ENCODE measurements at regions not wholly inside any gene's neighbourhood (a gene's known extent, or its start where the extent isn't known, plus 50 kb on each side); places are given as distances from the start of the nearest gene placed in this dataset.

DNA sequence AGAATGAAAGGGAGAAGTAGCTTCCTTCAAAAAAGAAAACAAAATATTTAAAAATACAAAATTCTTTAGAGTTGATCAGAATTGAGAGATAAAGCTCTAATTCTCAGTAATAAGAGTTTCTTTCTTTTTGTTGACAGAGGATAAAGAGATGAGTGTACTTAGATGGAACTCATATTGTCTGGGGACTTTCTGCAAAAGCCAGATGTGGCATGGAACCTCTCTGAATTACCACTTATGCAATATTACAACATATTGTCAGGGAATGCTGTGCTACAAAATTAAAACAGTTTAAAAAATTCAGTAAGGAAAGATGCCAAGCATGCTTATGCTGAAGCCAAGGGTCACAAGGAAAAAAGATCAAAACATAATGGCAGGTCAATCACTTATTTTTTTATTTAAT is 386.6 kb upstream of the LRATD1 start:
- ATAC-seq = no peak
- H3K9me3 Mint-ChIP-seq = peaks cover 10% of the 10 kb centered on the region
- no peaks in the 10 kb centered on the region for H3K27me3 Mint-ChIP-seq
- H3K27ac Mint-ChIP-seq = no peak overlapping the region
- H3K4me1 Mint-ChIP-seq = no peaks in the 10 kb centered on the region
- no peak overlapping the region for H3K4me3 Mint-ChIP-seq
- no peaks in the 10 kb centered on the region for H3K36me3 Mint-ChIP-seq

GRCh38 chr2:14255135-14255820 is 377.2 kb upstream of the LRATD1 start:
- Mint-ChIP-seq H3K4me3 (no peak overlapping the region), H3K9me3 (peaks cover 7% of the 10 kb centered on the region), H3K4me1 (no peaks in the 10 kb centered on the region), H3K27me3 (no peaks in the 10 kb centered on the region), H3K36me3 (no peaks in the 10 kb centered on the region), H3K27ac (no peak overlapping the region)
- ATAC-seq = no peak

- no peaks in the 10 kb centered on the region for H3K27me3 Mint-ChIP-seq
- H3K27ac Mint-ChIP-seq = no peak overlapping the region
- no peaks in the 10 kb centered on the region for H3K9me3 Mint-ChIP-seq
- no peak for ATAC-seq
- no peaks in the 10 kb centered on the region for H3K4me1 Mint-ChIP-seq
- H3K36me3 Mint-ChIP-seq = no peaks in the 10 kb centered on the region
- no peak overlapping the region for H3K4me3 Mint-ChIP-seq
Measured at GRCh38 chr2:14256890-14257289, 375.6 kb upstream of the LRATD1 start.

DNA sequence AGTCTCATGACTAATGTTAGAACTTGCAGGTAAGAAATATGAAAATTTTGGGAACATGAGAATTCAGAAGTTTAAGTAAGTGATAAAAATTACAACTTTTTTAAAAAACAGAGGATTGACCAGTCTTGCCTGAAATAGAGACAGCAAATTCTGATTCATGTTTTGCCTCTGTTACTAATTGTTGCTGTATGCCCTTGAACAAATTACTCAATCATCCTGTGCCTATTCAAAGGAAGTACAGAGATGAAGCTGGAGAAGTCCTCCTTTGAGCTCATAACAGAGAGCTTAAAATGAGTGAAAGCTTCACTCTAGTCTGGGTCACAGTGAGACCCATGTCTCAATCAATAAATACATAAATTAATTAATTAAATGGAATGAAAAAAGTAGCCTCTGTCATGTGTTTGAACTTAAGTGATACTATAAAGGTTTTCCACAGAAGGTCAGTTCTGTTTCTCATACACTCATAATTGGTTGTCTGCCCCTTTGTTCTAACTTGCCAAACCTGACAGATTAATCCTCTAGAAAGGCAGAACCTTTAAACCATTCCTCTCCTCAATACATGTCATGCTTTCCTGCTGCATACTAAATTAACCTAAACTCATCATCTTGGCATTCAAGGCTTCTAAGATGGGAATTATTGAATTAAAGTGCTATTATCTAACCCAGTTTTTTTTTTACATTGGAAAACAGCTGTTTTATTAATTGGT is 374.6 kb upstream of the LRATD1 start:
- Mint-ChIP-seq H3K27ac (no peak overlapping the region), H3K4me1 (no peaks in the 10 kb centered on the region), H3K36me3 (no peaks in the 10 kb centered on the region), H3K4me3 (no peak overlapping the region), H3K27me3 (no peaks in the 10 kb centered on the region), H3K9me3 (no peaks in the 10 kb centered on the region)
- ATAC-seq = no peak

GRCh38 chr2:14261771-14262170 is 370.7 kb upstream of the LRATD1 start:
- Mint-ChIP-seq H3K36me3 (no peaks in the 10 kb centered on the region), H3K27ac (no peak overlapping the region), H3K27me3 (no peaks in the 10 kb centered on the region), H3K4me1 (no peaks in the 10 kb centered on the region), H3K9me3 (peaks cover 3% of the 10 kb centered on the region), H3K4me3 (no peak overlapping the region)
- no peak for ATAC-seq

DNA sequence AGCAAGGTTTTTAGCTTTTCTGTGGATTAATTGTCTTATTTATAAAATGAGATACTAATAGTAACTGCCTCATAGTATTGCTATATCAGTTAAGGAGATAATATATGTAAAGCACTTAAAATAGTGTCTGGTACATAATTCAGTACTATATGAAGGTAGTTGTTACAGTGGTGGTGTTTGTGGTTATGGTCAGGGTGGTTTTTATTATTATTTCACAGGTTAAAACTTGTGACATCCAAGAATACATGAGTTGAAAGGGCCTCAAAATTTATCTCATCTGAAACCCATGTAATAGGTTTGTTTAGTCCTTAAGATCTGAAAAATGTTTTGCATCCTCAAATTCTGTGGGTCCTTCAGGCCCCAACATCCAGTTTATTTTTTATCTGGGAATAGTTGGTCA is 369.5 kb upstream of the LRATD1 start:
- no peaks in the 10 kb centered on the region for H3K36me3 Mint-ChIP-seq
- H3K9me3 Mint-ChIP-seq = peaks cover 6% of the 10 kb centered on the region
- no peaks in the 10 kb centered on the region for H3K27me3 Mint-ChIP-seq
- no peaks in the 10 kb centered on the region for H3K4me1 Mint-ChIP-seq
- no peak for ATAC-seq
- H3K4me3 Mint-ChIP-seq = no peak overlapping the region
- H3K27ac Mint-ChIP-seq = no peak overlapping the region

DNA sequence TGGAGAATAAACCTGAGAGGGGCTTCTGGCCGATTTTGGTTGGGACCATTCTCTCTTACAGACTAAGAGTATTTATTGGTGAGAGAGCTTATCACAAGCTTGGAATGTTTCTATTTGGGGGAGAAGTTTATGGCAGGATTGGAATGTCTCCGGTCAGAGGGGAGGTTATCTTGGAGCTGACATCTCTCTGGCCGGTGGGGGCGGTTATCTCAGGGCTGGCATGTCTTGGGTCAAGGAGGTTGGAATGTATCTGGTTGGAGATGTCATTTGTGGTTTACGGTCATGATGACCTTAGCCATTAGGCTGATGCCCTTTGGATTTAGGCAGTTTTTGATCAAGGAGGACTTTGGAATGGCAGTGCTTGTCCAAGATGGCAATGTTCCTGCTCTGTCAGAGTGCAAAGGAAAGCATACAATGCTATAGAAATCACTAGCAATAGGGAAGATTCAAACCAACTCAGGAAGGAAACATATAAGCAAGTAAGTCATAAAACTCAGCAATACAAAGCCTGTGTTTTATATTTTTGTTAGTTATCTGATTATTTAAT is 362.4 kb upstream of the LRATD1 start:
- peaks cover 10% of the 10 kb centered on the region for H3K9me3 Mint-ChIP-seq

GRCh38 chr2:14272396-14273075 is 360.0 kb upstream of the LRATD1 start:
- no peak overlapping the region for H3K4me3 Mint-ChIP-seq
- no peaks in the 10 kb centered on the region for H3K4me1 Mint-ChIP-seq
- no peaks in the 10 kb centered on the region for H3K27me3 Mint-ChIP-seq
- H3K9me3 Mint-ChIP-seq = peaks cover 5% of the 10 kb centered on the region
- ATAC-seq = no peak
- H3K27ac Mint-ChIP-seq = no peak overlapping the region
- H3K36me3 Mint-ChIP-seq = no peaks in the 10 kb centered on the region

More for the DNA sequence above, 362.4 kb upstream of the LRATD1 start:
- no peak overlapping the region for H3K27ac Mint-ChIP-seq
- H3K4me3 Mint-ChIP-seq = no peak overlapping the region
- no peaks in the 10 kb centered on the region for H3K4me1 Mint-ChIP-seq
- no peaks in the 10 kb centered on the region for H3K36me3 Mint-ChIP-seq
- ATAC-seq = no peak
- no peaks in the 10 kb centered on the region for H3K27me3 Mint-ChIP-seq

DNA sequence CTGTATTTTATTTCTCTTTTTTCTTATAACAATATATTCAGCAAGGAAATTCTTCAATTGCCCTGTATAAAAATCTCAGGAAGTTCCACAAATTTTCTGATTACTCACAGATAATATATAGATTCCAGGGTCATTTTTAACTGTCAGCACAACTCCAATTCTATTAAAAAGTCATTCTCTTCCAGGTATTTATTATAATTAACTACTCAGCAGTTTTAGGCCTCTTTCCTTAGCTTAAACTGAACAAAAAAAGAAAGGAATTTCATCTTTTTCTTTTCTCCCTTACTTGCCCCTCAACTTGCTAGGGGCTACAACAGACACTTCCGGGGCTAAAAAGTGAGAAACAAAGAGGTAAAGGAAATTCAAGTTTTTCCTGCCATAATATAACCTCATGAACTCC is 358.9 kb upstream of the LRATD1 start:
- no peaks in the 10 kb centered on the region for H3K27me3 Mint-ChIP-seq
- no peak overlapping the region for H3K4me3 Mint-ChIP-seq
- H3K9me3 Mint-ChIP-seq = peaks cover 12% of the 10 kb centered on the region
- ATAC-seq = no peak
- H3K27ac Mint-ChIP-seq = no peak overlapping the region
- no peaks in the 10 kb centered on the region for H3K4me1 Mint-ChIP-seq
- H3K36me3 Mint-ChIP-seq = no peaks in the 10 kb centered on the region

DNA sequence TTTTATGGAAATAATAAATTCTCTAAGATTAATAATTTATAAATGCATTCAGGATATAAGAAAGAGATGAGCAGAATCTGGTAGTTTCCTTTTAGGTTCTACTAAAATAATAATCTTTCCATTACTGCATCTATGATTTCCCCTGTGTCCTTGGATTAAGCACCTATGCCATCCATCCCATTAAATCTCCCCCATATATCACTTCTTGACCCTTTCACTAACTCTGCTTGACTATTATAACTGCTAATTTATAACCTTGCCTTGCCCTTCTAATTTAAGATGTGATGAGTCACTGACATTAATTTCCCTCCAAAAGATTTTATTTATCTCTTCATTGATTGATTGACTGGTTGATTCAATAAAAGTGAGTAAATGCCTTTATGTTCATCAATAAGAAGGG is 348.3 kb upstream of the LRATD1 start:
- no peaks in the 10 kb centered on the region for H3K36me3 Mint-ChIP-seq

DNA sequence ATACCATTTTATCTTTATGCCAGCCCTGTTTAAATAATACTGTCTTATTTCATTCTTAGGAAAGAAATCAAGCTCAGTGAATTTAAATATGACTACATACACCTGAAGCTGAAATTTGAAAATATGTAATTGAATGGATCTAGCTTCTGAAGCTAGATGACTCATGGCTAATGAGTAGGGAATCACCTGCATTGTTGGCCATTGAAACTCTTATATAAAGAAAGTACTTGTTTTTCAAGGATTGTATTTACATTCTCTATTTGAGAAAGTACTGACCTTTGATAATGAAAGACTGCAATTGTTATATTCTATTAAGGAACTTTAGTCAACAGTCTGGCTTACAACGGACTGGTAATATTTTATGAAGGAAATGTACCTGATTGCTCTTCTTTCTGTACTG is 346.7 kb upstream of the LRATD1 start:
- ATAC-seq = no peak
- H3K36me3 Mint-ChIP-seq = no peaks in the 10 kb centered on the region
- H3K4me3 Mint-ChIP-seq = no peak overlapping the region
- H3K4me1 Mint-ChIP-seq = no peaks in the 10 kb centered on the region
- peaks cover 4% of the 10 kb centered on the region for H3K9me3 Mint-ChIP-seq
- H3K27me3 Mint-ChIP-seq = no peaks in the 10 kb centered on the region
- H3K27ac Mint-ChIP-seq = no peak overlapping the region

More for the DNA sequence above, 348.3 kb upstream of the LRATD1 start:
- no peaks in the 10 kb centered on the region for H3K4me1 Mint-ChIP-seq
- H3K27ac Mint-ChIP-seq = no peak overlapping the region
- H3K27me3 Mint-ChIP-seq = no peaks in the 10 kb centered on the region
- no peak for ATAC-seq
- no peak overlapping the region for H3K4me3 Mint-ChIP-seq
- peaks cover 4% of the 10 kb centered on the region for H3K9me3 Mint-ChIP-seq

GRCh38 chr2:14288016-14288415 is 344.5 kb upstream of the LRATD1 start:
- Mint-ChIP-seq H3K9me3 (peaks cover 4% of the 10 kb centered on the region), H3K4me3 (no peak overlapping the region), H3K27ac (no peak overlapping the region), H3K36me3 (no peaks in the 10 kb centered on the region), H3K4me1 (no peaks in the 10 kb centered on the region), H3K27me3 (no peaks in the 10 kb centered on the region)
- ATAC-seq = no peak

DNA sequence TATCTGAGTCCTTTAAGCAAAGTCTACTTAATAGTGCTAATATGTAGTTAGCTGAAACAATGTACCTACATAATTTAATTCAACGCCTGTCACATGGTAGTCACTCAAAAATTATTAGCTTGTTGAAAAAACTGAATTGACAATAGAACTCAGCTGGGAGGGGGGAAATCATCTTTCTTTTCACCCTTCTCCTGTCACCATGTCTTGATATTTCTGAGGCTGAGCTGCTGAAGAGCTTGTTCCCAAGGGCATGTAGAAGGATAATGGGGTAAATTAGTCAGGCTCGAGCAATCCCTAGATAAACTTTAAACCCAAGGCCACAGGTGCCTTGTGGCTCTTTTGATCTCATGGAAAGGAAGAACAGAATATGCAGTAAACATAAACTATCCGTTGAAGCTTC is 339.6 kb upstream of the LRATD1 start:
- no peaks in the 10 kb centered on the region for H3K27me3 Mint-ChIP-seq
- ATAC-seq = no peak
- no peaks in the 10 kb centered on the region for H3K36me3 Mint-ChIP-seq
- no peak overlapping the region for H3K27ac Mint-ChIP-seq
- no peaks in the 10 kb centered on the region for H3K4me1 Mint-ChIP-seq
- H3K9me3 Mint-ChIP-seq = peaks cover 4% of the 10 kb centered on the region
- no peak overlapping the region for H3K4me3 Mint-ChIP-seq

DNA sequence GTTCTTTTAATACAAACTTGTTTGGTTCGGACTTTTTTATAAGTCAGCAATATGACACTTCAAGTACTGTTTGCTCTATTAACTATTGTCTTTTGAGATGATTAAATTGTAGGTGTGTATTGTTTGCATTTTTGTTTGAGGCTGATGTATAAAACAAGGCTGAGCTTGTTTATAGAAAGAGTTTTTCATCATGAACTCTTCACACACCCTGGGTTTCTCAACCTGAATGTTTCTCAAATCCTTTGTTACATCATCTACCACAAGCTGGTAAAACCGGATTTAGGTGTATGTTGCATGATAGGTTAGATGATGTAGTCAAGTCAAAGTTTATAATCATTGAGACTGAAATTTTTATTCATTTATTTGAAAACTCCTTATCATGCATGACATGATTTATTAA is 335.2 kb upstream of the LRATD1 start:
- no peak for ATAC-seq
- peaks cover 4% of the 10 kb centered on the region for H3K9me3 Mint-ChIP-seq
- H3K4me1 Mint-ChIP-seq = no peaks in the 10 kb centered on the region
- no peak overlapping the region for H3K4me3 Mint-ChIP-seq
- H3K36me3 Mint-ChIP-seq = no peaks in the 10 kb centered on the region
- H3K27ac Mint-ChIP-seq = no peak overlapping the region
- no peaks in the 10 kb centered on the region for H3K27me3 Mint-ChIP-seq

DNA sequence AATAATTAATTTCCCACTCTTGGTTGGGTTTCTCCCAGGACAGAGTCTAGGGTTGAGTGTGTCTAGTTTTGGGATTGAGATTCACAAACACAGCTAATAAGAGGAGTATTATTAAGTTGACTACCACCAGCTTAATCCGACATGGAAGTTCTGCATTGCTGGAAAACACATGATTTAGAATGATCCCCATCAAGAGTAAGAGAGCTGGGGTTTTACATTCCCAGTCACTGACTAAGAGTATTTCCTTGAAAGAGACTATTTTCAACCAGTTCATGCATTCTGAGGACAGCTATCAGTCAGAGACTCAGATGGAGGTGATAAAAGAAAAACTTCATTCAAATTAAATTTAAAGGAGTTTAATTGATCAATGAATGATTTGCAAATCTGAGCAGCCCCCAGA is 334.6 kb upstream of the LRATD1 start:
- Mint-ChIP-seq H3K36me3 (no peaks in the 10 kb centered on the region), H3K4me3 (no peak overlapping the region), H3K9me3 (peaks cover 4% of the 10 kb centered on the region), H3K27me3 (no peaks in the 10 kb centered on the region), H3K4me1 (no peaks in the 10 kb centered on the region), H3K27ac (no peak overlapping the region)
- no peak for ATAC-seq

DNA sequence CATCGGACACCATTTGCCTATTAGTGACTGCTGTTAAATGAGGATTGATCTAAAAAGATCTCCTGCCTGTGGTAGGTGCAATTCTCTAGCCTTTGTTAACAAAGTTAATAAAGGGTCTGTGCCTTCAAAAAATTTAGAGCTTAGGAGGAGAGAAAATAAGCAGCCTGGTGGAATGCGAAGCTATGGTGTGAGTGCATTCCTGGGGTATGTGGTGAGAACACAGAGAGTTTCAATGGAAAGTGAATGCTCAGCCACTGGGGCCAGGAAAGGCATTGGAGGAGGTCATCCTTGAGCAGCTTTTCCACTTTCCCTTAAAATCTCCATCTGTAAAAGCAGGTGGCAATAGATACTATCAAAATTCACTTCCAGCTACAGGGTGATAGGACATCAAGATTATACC is 331.2 kb upstream of the LRATD1 start:
- H3K9me3 Mint-ChIP-seq = peaks cover 6% of the 10 kb centered on the region
- H3K27me3 Mint-ChIP-seq = no peaks in the 10 kb centered on the region
- no peak overlapping the region for H3K4me3 Mint-ChIP-seq
- no peak for ATAC-seq
- H3K36me3 Mint-ChIP-seq = no peaks in the 10 kb centered on the region
- no peaks in the 10 kb centered on the region for H3K4me1 Mint-ChIP-seq
- no peak overlapping the region for H3K27ac Mint-ChIP-seq

Data from stimulated activated memory B cell treated with anti-CD40 and anti-IgM and Interleukin-4, amounts not matched to agents 10 μg/mL and 1 μg/mL and 100 μg/mL, for 72 hours (primary cell).